Thoracic aorta (tissue), 2 donors: ENCODE measurements at regions not wholly inside any gene's neighbourhood (a gene's known extent, or its start where the extent isn't known, plus 50 kb on each side); places are given as distances from the start of the nearest gene placed in this dataset.
"Not testable (repeated sequence)": the region's sequence is repeated elsewhere in the genome, so short reads cannot be mapped to it uniquely, and the experiment has no call there.

Experiments
- ATAC-seq: fragments of 150-250 bp; one replicate; pipeline ENCODE4 v1.8.0; 2017; ENCODE audit warnings: low read depth; ENCODE audit not compliant: insufficient number of reproducible peaks, low FRiP score
- DNase-seq: peaks from one replicate; pipeline ENCODE4 v3.0.0-alpha.2; 2020; ENCODE audit warnings: low spot score
- H3K27ac ChIP-seq, 2 donors: fragments of 200-600 bp; sonication (generic); 1 replicate in 1 of 2; 2 replicates in 1 of 2; pipeline ENCODE4 v1.5.1; 2016; ENCODE audit warnings: mild to moderate bottlenecking in 2 of 2, moderate library complexity in 2 of 2
- H3K27me3 ChIP-seq: fragments of 200-600 bp; sonication (generic); replicated peaks from 2 replicates; pipeline ENCODE4 v1.6.0; 2016; ENCODE audit warnings: mild to moderate bottlenecking; ENCODE audit not compliant: insufficient read depth
- H3K36me3 ChIP-seq: fragments of 200-600 bp; sonication (generic); one replicate; pipeline ENCODE4 v1.5.1; 2016
- H3K4me1 ChIP-seq, 2 donors: fragments of 200-600 bp; sonication (generic); 1 replicate in 1 of 2; 2 replicates in 1 of 2; pipeline versions ENCODE4 v1.5.1 to v1.6.0; 2016; ENCODE audit warnings: low read depth in 2 of 2, mild to moderate bottlenecking in 1 of 2; ENCODE audit not compliant: control insufficient read depth in 1 of 2
- H3K4me3 ChIP-seq: fragments of 200-600 bp; sonication (generic); 2 replicates; pipeline ENCODE4 v1.5.1; 2016; ENCODE audit warnings: mild to moderate bottlenecking
- H3K9me3 ChIP-seq: fragments of 200-600 bp; sonication (generic); 2 replicates; pipeline ENCODE4 v1.5.1; 2016
- CTCF ChIP-seq: fragments of 200-600 bp; sonication (generic); IDR thresholded peaks from one replicate; pipeline ENCODE4 v1.5.1; 2019; ENCODE audit warnings: antibody characterized with exemption

GRCh38 chr5:166624573-166624972, 1666.9 kb upstream of the WWC1 start:
- DNase-seq (no peak), ATAC-seq (no peak)
- TF ChIP-seq CTCF: no peak

GRCh38 chr5:166625210-166625865, 1666.1 kb upstream of the WWC1 start:
- Histone ChIP-seq H3K9me3 (no peaks in the 10 kb centered on the region), H3K27ac (no peak overlapping the region), H3K36me3 (no peaks in the 10 kb centered on the region), H3K4me3 (no peak overlapping the region), H3K27me3 (no peaks in the 10 kb centered on the region), H3K4me1 (no peaks in the 10 kb centered on the region)
- DNase-seq (no peak), ATAC-seq (no peak)
- no peak for TF ChIP-seq CTCF

More at GRCh38 chr5:166624573-166624972, 1666.9 kb upstream of the WWC1 start:
- Histone ChIP-seq H3K27ac (no peak overlapping the region), H3K4me1 (no peaks in the 10 kb centered on the region), H3K4me3 (no peak overlapping the region), H3K27me3 (no peaks in the 10 kb centered on the region), H3K9me3 (no peaks in the 10 kb centered on the region), H3K36me3 (no peaks in the 10 kb centered on the region)

GRCh38 chr5:166637295-166637694, 1654.2 kb upstream of the WWC1 start:
- no peak overlapping the region for H3K27ac ChIP-seq
- no peak overlapping the region for H3K4me3 ChIP-seq
- H3K4me1 ChIP-seq: no peaks in the 10 kb centered on the region
- no peaks in the 10 kb centered on the region for H3K36me3 ChIP-seq
- no peak for DNase-seq
- ATAC-seq: no peak
- no peak for TF ChIP-seq CTCF
- no peaks in the 10 kb centered on the region for H3K27me3 ChIP-seq
- no peaks in the 10 kb centered on the region for H3K9me3 ChIP-seq

GRCh38 chr5:166639151-166639550, 1652.3 kb upstream of the WWC1 start:
- no peak overlapping the region for H3K4me3 ChIP-seq

GRCh38 chr5:166640136-166640535, 1651.3 kb upstream of the WWC1 start:
- DNase-seq, H3K9me3 ChIP-seq, H3K27me3 ChIP-seq, H3K4me3 ChIP-seq, H3K4me1 ChIP-seq, H3K27ac ChIP-seq, ATAC-seq, H3K36me3 ChIP-seq: not testable (repeated sequence)

More at GRCh38 chr5:166639151-166639550, 1652.3 kb upstream of the WWC1 start:
- Histone ChIP-seq H3K36me3 (no peaks in the 10 kb centered on the region), H3K27me3 (no peaks in the 10 kb centered on the region), H3K9me3 (no peaks in the 10 kb centered on the region), H3K4me1 (no peaks in the 10 kb centered on the region), H3K27ac (no peak overlapping the region)
- no peak for TF ChIP-seq CTCF
- DNase-seq: no peak
- ATAC-seq: no peak

GRCh38 chr5:166648736-166649135, 1642.7 kb upstream of the WWC1 start:
- DNase-seq (no peak), ATAC-seq (no peak)
- no peaks in the 10 kb centered on the region for H3K36me3 ChIP-seq
- TF ChIP-seq CTCF: no peak
- no peak overlapping the region for H3K27ac ChIP-seq
- H3K27me3 ChIP-seq: no peaks in the 10 kb centered on the region
- no peak overlapping the region for H3K4me3 ChIP-seq
- no peaks in the 10 kb centered on the region for H3K4me1 ChIP-seq
- H3K9me3 ChIP-seq: no peaks in the 10 kb centered on the region
